ENCODE measurements at regions not wholly inside any gene's neighbourhood (a gene's known extent, or its start where the extent isn't known, plus 50 kb on each side); places are given as distances from the start of the nearest gene placed in this dataset.

- no peak for DNase-seq (ENCODE audit: low read depth)
Measured at GRCh38 chr1:168932539-168932938, 174.0 kb upstream of the ATP1B1 start.

GRCh38 chr1:168933141-168933805, 173.2 kb upstream of the ATP1B1 start:
- DNase-seq (ENCODE audit: low read depth): no peak
- no peak overlapping the region for H3K4me3 ChIP-seq (ENCODE audit: low read depth, low read length)
- TF ChIP-seq CTCF (IDR thresholded peaks at IDR 0.05; ENCODE audit: insufficient read depth, low read depth, low read length): no peak

More at GRCh38 chr1:168932539-168932938, 174.0 kb upstream of the ATP1B1 start:
- H3K4me3 ChIP-seq (ENCODE audit: low read depth, low read length): no peak overlapping the region
- no peak for TF ChIP-seq CTCF (IDR thresholded peaks at IDR 0.05; ENCODE audit: insufficient read depth, low read depth, low read length)

- no peak overlapping the region for H3K4me3 ChIP-seq (ENCODE audit: low read depth, low read length)
- TF ChIP-seq CTCF (IDR thresholded peaks at IDR 0.05; ENCODE audit: insufficient read depth, low read depth, low read length): no peak
- DNase-seq (ENCODE audit: low read depth): no peak
Measured at GRCh38 chr1:168939110-168939946, 167.2 kb upstream of the ATP1B1 start.

- TF ChIP-seq CTCF (IDR thresholded peaks at IDR 0.05; ENCODE audit: insufficient read depth, low read depth, low read length): no peak
- no peak overlapping the region for H3K4me3 ChIP-seq (ENCODE audit: low read depth, low read length)
- no peak for DNase-seq (ENCODE audit: low read depth)
Measured at GRCh38 chr1:168939947-168940223, 166.6 kb upstream of the ATP1B1 start.

- TF ChIP-seq CTCF (IDR thresholded peaks at IDR 0.05; ENCODE audit: insufficient read depth, low read depth, low read length): no peak
- no peak for DNase-seq (ENCODE audit: low read depth)
Measured at GRCh38 chr1:168941640-168942039, 164.8 kb upstream of the ATP1B1 start.

GRCh38 chr1:168942165-168942564, 164.3 kb upstream of the ATP1B1 start:
- TF ChIP-seq CTCF (IDR thresholded peaks at IDR 0.05; ENCODE audit: insufficient read depth, low read depth, low read length): no peak
- no peak overlapping the region for H3K4me3 ChIP-seq (ENCODE audit: low read depth, low read length)
- no peak for DNase-seq (ENCODE audit: low read depth)

More at GRCh38 chr1:168941640-168942039, 164.8 kb upstream of the ATP1B1 start:
- H3K4me3 ChIP-seq (ENCODE audit: low read depth, low read length): no peak overlapping the region
